ENCODE measurements at regions not wholly inside any gene's neighbourhood (a gene's known extent, or its start where the extent isn't known, plus 50 kb on each side); places are given as distances from the start of the nearest gene placed in this dataset.

DNA sequence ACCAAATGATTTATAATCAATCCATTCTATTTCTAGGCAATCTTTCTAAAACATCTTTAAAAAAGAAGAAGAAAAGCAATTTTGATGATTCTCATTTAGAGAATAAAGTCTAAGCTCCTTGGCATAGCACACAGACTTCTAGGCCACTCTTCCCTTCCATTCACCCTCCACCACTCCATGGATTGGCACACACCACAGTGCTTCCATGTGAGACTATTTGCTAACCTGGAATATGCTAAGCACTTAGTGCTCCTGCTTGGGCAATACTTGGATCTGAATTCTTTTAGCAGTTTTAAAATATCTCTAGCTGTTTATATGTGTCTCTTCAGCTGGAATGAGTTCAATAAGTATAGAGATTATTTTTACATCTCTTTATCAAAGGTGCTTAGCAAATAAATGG, 177.6 kb upstream of the FBXL7 start:
- TF ChIP-seq POLR2AphosphoS5 (IDR thresholded peaks at IDR 0.05): no peak
- TF ChIP-seq POLR2A (IDR thresholded peaks at IDR 0.05): no peak
- TF ChIP-seq, protein P1, sequence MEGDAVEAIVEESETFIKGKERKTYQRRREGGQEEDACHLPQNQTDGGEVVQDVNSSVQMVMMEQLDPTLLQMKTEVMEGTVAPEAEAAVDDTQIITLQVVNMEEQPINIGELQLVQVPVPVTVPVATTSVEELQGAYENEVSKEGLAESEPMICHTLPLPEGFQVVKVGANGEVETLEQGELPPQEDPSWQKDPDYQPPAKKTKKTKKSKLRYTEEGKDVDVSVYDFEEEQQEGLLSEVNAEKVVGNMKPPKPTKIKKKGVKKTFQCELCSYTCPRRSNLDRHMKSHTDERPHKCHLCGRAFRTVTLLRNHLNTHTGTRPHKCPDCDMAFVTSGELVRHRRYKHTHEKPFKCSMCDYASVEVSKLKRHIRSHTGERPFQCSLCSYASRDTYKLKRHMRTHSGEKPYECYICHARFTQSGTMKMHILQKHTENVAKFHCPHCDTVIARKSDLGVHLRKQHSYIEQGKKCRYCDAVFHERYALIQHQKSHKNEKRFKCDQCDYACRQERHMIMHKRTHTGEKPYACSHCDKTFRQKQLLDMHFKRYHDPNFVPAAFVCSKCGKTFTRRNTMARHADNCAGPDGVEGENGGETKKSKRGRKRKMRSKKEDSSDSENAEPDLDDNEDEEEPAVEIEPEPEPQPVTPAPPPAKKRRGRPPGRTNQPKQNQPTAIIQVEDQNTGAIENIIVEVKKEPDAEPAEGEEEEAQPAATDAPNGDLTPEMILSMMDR (IDR thresholded peaks at IDR 0.05): no peak
